Peyer's patch (tissue), 4 donors: ENCODE measurements at regions not wholly inside any gene's neighbourhood (a gene's known extent, or its start where the extent isn't known, plus 50 kb on each side); places are given as distances from the start of the nearest gene placed in this dataset.

Experiments
- DNase-seq, 3 donors: peaks; one replicate each; pipeline ENCODE4 v3.0.0-alpha.2; 2017 to 2019
- H3K27ac ChIP-seq, 4 donors: fragments of 200-600 bp; sonication (generic); one replicate each; pipeline ENCODE4 v1.5.1; 2016 to 2019
- H3K27me3 ChIP-seq, 2 donors: fragments of 200-600 bp; sonication (generic); one replicate each; pipeline ENCODE4 v1.5.1; 2019
- H3K36me3 ChIP-seq, 3 donors: fragments of 200-600 bp; sonication (generic); one replicate each; pipeline ENCODE4 v1.5.1; 2016 to 2019
- H3K4me1 ChIP-seq, 4 donors: fragments of 200-600 bp; sonication (generic); one replicate each; pipeline ENCODE4 v1.5.1; 2016 to 2019
- H3K4me3 ChIP-seq, 4 donors: fragments of 200-600 bp; sonication (generic); 1 replicate in 3 of 4; 2 replicates in 1 of 4; pipeline ENCODE4 v1.5.1; 2016 to 2019; ENCODE audit warnings: mild to moderate bottlenecking in 1 of 4
- H3K9me3 ChIP-seq, 4 donors: fragments of 200-600 bp; sonication (generic); one replicate each; pipeline ENCODE4 v1.5.1; 2016 to 2019; ENCODE audit warnings: mild to moderate bottlenecking in 1 of 4
- POLR2A ChIP-seq, 2 donors: fragments of 450-650 bp; IDR thresholded peaks; one replicate each; pipeline ENCODE4 v1.5.1; 2017; ENCODE audit warnings: antibody characterized with exemption in 2 of 2, mild to moderate bottlenecking in 2 of 2, moderate library complexity in 2 of 2
- TF ChIP-seq, protein P1 (sequence below), 6 experiments: fragments of 450-650 bp in 4 of 6; fragments of 200-600 bp in 2 of 6; sonication (generic) in 1 of 6; IDR thresholded peaks; one replicate each; pipeline ENCODE4 v1.5.1; 2017 to 2019; ENCODE audit warnings: antibody characterized with exemption in 6 of 6, mild to moderate bottlenecking in 3 of 6, moderate library complexity in 1 of 6

DNA sequence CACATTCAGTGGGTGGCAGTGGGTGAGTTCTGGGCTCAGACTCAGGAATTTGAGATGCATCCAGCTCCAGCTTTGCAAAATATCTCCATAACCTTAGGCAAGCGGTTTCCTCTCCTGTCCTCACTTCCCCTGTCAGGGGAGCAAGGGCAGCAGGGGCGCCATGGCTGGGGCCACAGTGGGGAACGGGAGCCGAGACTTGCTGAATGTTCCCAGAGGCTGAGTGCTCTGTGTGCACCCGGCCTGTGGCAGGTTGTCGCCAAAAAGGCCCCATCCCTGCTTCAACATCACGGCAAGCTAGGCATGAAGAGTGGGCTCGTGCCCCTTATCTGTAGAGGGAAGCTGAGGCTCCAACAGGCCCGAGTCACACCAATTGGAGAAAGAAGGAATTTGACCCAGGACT lies 268.8 kb downstream of the NSG2 start:
- Histone ChIP-seq H3K4me3 (no peak overlapping the region), H3K27ac (no peak overlapping the region), H3K36me3 (no peaks in the 10 kb centered on the region), H3K27me3 (no peaks in the 10 kb centered on the region), H3K4me1 (peaks cover 0 to 10% (median 3%) of the 10 kb centered on the region in 4 donors), H3K9me3 (no peaks in the 10 kb centered on the region)
- TF ChIP-seq, protein P1, sequence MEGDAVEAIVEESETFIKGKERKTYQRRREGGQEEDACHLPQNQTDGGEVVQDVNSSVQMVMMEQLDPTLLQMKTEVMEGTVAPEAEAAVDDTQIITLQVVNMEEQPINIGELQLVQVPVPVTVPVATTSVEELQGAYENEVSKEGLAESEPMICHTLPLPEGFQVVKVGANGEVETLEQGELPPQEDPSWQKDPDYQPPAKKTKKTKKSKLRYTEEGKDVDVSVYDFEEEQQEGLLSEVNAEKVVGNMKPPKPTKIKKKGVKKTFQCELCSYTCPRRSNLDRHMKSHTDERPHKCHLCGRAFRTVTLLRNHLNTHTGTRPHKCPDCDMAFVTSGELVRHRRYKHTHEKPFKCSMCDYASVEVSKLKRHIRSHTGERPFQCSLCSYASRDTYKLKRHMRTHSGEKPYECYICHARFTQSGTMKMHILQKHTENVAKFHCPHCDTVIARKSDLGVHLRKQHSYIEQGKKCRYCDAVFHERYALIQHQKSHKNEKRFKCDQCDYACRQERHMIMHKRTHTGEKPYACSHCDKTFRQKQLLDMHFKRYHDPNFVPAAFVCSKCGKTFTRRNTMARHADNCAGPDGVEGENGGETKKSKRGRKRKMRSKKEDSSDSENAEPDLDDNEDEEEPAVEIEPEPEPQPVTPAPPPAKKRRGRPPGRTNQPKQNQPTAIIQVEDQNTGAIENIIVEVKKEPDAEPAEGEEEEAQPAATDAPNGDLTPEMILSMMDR (IDR thresholded peaks at IDR 0.05), result no peak
- no peak for TF ChIP-seq POLR2A (IDR thresholded peaks at IDR 0.05)
- peak in 1 of 3 donors; percentile 42 for DNase-seq

DNA sequence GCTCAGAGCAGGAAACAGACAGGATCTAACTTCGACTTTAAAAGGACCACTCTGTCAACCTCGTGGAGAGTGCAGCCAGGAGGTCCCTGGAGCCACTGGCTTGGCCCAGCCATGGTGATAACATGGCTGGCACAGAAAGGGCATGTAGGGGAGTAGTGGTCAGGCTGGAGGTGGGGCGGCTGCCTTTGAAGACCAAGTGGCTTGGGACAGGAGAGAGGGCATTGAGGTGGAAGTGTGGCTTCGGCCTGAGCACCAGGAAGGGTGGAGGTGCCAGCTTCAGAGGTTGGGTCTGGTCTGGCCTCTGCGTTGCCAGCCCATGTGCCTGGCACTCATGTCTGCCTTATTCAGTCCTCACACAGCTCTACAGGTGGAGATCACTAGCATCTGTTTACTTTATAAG lies 270.0 kb downstream of the NSG2 start:
- no peaks in the 10 kb centered on the region for H3K27me3 ChIP-seq
- no peaks in the 10 kb centered on the region for H3K36me3 ChIP-seq
- H3K4me3 ChIP-seq, result no peak overlapping the region
- peaks cover 0 to 10% (median 3%) of the 10 kb centered on the region in 4 donors for H3K4me1 ChIP-seq
- peak in 1 of 3 donors; percentile 30 for DNase-seq
- TF ChIP-seq, protein P1 (IDR thresholded peaks at IDR 0.05), result no peak
- TF ChIP-seq POLR2A (IDR thresholded peaks at IDR 0.05), result no peak
- H3K27ac ChIP-seq, result no peak overlapping the region
- H3K9me3 ChIP-seq, result no peaks in the 10 kb centered on the region

DNA sequence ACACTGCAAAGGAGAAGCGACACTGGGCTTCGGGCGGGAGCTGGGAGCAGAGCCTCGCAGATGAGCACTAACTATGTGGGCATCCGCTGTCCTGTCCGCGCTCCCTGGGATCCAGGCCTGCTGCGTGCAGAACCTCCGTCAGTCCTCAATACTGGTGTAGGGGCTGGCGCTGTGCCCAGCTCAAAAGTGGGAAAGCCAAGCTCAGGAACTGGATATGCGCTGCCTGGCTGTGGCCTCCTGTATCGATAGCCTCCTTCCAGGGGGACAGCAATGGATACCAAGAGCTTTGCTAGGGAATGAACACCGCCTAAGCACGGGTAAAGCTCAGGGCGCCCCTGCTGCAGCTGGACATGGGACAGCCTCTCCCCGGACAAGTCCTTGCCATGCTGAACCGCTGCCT lies 270.4 kb downstream of the NSG2 start:
- peak in 1 of 3 donors; percentile 34 for DNase-seq
- Histone ChIP-seq H3K27me3 (no peaks in the 10 kb centered on the region), H3K4me3 (no peak overlapping the region), H3K9me3 (no peaks in the 10 kb centered on the region), H3K36me3 (no peaks in the 10 kb centered on the region), H3K4me1 (peaks cover 0 to 10% (median 3%) of the 10 kb centered on the region in 4 donors), H3K27ac (no peak overlapping the region)
- TF ChIP-seq POLR2A (IDR thresholded peaks at IDR 0.05), result no peak
- TF ChIP-seq, protein P1 (IDR thresholded peaks at IDR 0.05), result no peak

DNA sequence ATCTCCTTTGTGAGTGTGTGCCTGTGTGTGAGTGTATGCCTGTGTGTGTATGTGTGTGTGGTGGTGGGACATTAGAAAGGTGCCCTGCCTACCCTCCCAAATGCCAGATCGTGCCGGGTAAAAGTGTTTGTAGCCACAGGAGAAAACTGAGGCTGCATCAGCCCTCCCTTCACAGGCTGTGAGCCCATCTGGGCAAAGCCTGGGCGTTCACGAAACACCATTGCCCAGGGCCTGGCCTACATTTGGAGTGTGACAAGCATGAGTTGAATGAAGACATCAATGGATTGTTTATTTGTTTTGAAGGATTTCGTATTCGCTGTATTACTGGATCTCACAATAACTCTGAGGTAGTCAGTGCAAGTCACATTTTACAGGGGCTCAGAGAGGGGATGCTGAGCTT lies 270.8 kb downstream of the NSG2 start:
- H3K27ac ChIP-seq, result no peak overlapping the region
- H3K27me3 ChIP-seq, result no peaks in the 10 kb centered on the region
- H3K9me3 ChIP-seq, result no peaks in the 10 kb centered on the region
- TF ChIP-seq POLR2A (IDR thresholded peaks at IDR 0.05), result no peak
- TF ChIP-seq, protein P1 (IDR thresholded peaks at IDR 0.05), result no peak
- peak in 1 of 3 donors; percentile 18 for DNase-seq
- peaks cover 0 to 10% (median 3%) of the 10 kb centered on the region in 4 donors for H3K4me1 ChIP-seq
- no peaks in the 10 kb centered on the region for H3K36me3 ChIP-seq
- no peak overlapping the region for H3K4me3 ChIP-seq

DNA sequence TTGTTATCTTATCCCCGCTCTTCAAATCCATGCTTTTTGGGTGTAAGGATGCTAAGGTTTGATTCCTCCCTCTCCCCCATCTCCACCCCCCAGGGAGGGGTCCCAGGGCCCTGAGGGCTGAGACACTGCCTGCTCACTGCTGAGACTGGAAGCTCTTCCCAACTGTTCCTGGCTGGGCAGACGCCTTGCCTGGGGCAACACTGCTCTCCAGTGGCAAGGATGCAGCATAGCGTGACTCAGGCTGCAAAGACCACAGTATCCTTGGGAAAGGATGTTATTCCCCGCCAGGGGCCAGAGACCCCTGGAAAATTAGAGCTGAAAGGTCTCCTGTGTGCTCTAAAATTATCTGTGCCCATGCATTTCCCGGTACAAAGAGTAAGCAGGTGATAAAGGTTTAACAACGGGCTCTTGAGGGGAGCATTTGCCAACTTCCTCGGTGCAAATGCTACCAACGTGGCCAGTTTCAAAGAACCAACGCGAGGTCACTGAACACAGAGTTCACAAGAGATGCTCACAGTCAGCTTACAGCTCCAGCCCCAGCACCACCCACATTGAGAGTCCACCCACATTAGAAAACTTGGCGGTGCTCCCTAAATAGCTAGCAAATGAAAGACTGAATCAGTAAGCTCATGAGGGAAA lies 271.9 kb downstream of the NSG2 start:
- H3K9me3 ChIP-seq, result no peaks in the 10 kb centered on the region
- TF ChIP-seq, protein P1 (IDR thresholded peaks at IDR 0.05), result peak in 4 of 6 experiments; percentile 11 to 56 (median 54)
- no peak for TF ChIP-seq POLR2A (IDR thresholded peaks at IDR 0.05)
- H3K36me3 ChIP-seq, result no peaks in the 10 kb centered on the region
- DNase-seq, result peak in 1 of 3 donors; percentile 46
- H3K27me3 ChIP-seq, result no peaks in the 10 kb centered on the region
- H3K27ac ChIP-seq, result no peak overlapping the region
- H3K4me3 ChIP-seq, result no peak overlapping the region
- H3K4me1 ChIP-seq, result peaks cover 0 to under 1% (median 0%) of the 10 kb centered on the region in 4 donors
